MM.1S (cell line): ENCODE measurements at regions not wholly inside any gene's neighbourhood (a gene's known extent, or its start where the extent isn't known, plus 50 kb on each side); places are given as distances from the start of the nearest gene placed in this dataset.

Experiments used
- EZH2 ChIP-seq: fragments of 300-600 bp; sonication (generic); optimal IDR thresholded peaks from 2 replicates; pipeline ENCODE3; 2017; ENCODE audit warnings: low read depth, mild to moderate bottlenecking, antibody characterized with exemption, low read length, mixed read lengths
- EZH2phosphoT487 ChIP-seq: fragments of 300-600 bp; sonication (generic); IDR thresholded peaks from 2 replicates; pipeline ENCODE4 v1.6.1; 2018; ENCODE audit warnings: antibody characterized with exemption, low read length
- TF ChIP-seq, protein P1 (sequence below): fragments of 300-600 bp; sonication (generic); IDR thresholded peaks from 2 replicates; pipeline ENCODE4 v1.5.1; 2016; ENCODE audit warnings: antibody characterized with exemption, low read length, mixed read lengths

DNA sequence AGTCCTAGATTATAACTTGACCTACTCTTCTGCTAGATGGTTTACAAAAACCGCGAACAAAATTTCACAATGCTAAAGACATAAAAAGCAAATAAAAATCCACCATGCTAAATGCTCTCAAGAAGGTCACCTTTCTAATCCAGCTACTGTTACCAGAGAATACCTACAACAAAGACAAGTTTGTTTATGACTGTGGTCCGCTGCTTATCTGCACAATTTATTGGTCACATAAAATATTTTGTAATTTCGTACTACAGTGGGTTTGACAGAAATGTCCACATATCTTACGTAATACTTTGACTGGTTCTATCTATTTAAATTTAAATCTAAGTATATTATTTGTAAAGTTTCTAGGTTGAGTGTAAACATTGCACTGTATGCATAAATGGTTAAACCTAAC lies 257.6 kb upstream of the ZNF608 start:
- TF ChIP-seq, protein P1, sequence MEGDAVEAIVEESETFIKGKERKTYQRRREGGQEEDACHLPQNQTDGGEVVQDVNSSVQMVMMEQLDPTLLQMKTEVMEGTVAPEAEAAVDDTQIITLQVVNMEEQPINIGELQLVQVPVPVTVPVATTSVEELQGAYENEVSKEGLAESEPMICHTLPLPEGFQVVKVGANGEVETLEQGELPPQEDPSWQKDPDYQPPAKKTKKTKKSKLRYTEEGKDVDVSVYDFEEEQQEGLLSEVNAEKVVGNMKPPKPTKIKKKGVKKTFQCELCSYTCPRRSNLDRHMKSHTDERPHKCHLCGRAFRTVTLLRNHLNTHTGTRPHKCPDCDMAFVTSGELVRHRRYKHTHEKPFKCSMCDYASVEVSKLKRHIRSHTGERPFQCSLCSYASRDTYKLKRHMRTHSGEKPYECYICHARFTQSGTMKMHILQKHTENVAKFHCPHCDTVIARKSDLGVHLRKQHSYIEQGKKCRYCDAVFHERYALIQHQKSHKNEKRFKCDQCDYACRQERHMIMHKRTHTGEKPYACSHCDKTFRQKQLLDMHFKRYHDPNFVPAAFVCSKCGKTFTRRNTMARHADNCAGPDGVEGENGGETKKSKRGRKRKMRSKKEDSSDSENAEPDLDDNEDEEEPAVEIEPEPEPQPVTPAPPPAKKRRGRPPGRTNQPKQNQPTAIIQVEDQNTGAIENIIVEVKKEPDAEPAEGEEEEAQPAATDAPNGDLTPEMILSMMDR: no peak
- TF ChIP-seq EZH2 (no peak), EZH2phosphoT487 (no peak)
